ENCODE measurements at regions not wholly inside any gene's neighbourhood (a gene's known extent, or its start where the extent isn't known, plus 50 kb on each side); places are given as distances from the start of the nearest gene placed in this dataset.

GRCh38 chr9:87447547-87448432 is 49.9 kb upstream of the DAPK1 start:
- Histone ChIP-seq H3K9me3 (ENCODE audit: low read length) (no peaks in the 10 kb centered on the region), H3K4me1 (ENCODE audit: insufficient read depth, low read length) (peaks cover 4% of the 10 kb centered on the region), H3K27me3 (ENCODE audit: insufficient read depth, low read length) (no peaks in the 10 kb centered on the region), H2AFZ (ENCODE audit: low read depth, low read length) (no peak overlapping the region), H3K36me3 (ENCODE audit: insufficient read depth, low read length) (no peaks in the 10 kb centered on the region), H3K4me3 (ENCODE audit: low read length) (no peak overlapping the region)

Data from neuron (in vitro differentiated cells).